ENCODE measurements at regions not wholly inside any gene's neighbourhood (a gene's known extent, or its start where the extent isn't known, plus 50 kb on each side); places are given as distances from the start of the nearest gene placed in this dataset.

DNA sequence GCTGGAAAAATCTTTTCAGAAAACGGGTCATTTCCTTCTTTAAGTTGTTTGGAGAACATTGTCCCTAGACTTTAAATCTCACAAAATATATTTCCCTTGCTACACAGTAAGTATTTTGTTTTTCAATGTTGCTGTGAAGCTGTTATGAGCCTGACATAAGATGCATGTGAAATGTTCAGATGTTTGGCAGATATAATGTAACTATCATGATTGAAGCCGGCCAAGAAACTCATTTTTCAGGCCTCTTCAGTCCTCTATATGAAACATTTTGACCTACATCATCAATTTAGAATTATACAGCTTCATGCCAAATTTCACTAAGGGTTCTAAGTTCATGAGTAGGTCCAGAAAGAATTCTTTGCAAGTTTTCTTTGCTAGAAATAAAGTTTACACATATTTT, 133.8 kb downstream of the JRKL start:
- DNase-seq (ENCODE audit: low read depth, low spot score) (no peak), FAIRE-seq (no peak), ATAC-seq (no peak)
- Histone ChIP-seq H3K9me3 (replicated peaks; ENCODE audit: control insufficient read depth, insufficient read depth, low read length) (no peaks in the 10 kb centered on the region), H3K4me1 (ENCODE audit: control insufficient read depth, insufficient read depth, low read length) (no peaks in the 10 kb centered on the region), H4K20me1 (ENCODE audit: control insufficient read depth, insufficient read depth) (no peaks in the 10 kb centered on the region), H3K27ac (ENCODE audit: control insufficient read depth, insufficient read depth) (no peak overlapping the region), H2AFZ (ENCODE audit: control insufficient read depth, low read depth, low read length) (no peak overlapping the region), H3K36me3 (ENCODE audit: control insufficient read depth in 2 of 2, insufficient read depth in 2 of 2, low read length in 1 of 2) (no peaks in the 10 kb centered on the region), H3K4me2 (ENCODE audit: control insufficient read depth, insufficient read depth) (no peak overlapping the region), H3K9ac (ENCODE audit: control insufficient read depth, insufficient read depth, low read length) (no peak overlapping the region), H3K27me3 (replicated peaks in 1 of 2; ENCODE audit: control insufficient read depth in 2 of 2, insufficient read depth in 2 of 2, low read length in 1 of 2) (peaks cover 0 to 2% of the 10 kb centered on the region in 2 experiments; a peak in 1 of 4 replicates), H3K79me2 (ENCODE audit: control insufficient read depth, insufficient read depth, low read length) (no peaks in the 10 kb centered on the region), H3K4me3 (no peak overlapping the region)
- CTCF ChIA-PET = interaction anchor here (1.1 to 1.5 kb wide), 3 partner anchors 10 to 617 kb away, joined by 3 to 7 read pairs (median 6); no protein-coding TSS in a partner anchor
- SMC1A ChIA-PET (ENCODE audit: uncharacterized antibody, unreplicated experiment) = no interaction called here
- TF ChIP-seq, protein P1, sequence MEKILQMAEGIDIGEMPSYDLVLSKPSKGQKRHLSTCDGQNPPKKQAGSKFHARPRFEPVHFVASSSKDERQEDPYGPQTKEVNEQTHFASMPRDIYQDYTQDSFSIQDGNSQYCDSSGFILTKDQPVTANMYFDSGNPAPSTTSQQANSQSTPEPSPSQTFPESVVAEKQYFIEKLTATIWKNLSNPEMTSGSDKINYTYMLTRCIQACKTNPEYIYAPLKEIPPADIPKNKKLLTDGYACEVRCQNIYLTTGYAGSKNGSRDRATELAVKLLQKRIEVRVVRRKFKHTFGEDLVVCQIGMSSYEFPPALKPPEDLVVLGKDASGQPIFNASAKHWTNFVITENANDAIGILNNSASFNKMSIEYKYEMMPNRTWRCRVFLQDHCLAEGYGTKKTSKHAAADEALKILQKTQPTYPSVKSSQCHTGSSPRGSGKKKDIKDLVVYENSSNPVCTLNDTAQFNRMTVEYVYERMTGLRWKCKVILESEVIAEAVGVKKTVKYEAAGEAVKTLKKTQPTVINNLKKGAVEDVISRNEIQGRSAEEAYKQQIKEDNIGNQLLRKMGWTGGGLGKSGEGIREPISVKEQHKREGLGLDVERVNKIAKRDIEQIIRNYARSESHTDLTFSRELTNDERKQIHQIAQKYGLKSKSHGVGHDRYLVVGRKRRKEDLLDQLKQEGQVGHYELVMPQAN (conservative IDR thresholded peaks at IDR 0.05) = no peak
- no peak for TF ChIP-seq ZNF24 (IDR thresholded peaks at IDR 0.05)
- TF ChIP-seq KLF5 (IDR thresholded peaks at IDR 0.05; ENCODE audit: partially characterized antibody) = no peak
- TF ChIP-seq ZZZ3 (IDR thresholded peaks at IDR 0.05; ENCODE audit: control insufficient read depth, insufficient read length, low read depth) = no peak
- TF ChIP-seq, protein P2, sequence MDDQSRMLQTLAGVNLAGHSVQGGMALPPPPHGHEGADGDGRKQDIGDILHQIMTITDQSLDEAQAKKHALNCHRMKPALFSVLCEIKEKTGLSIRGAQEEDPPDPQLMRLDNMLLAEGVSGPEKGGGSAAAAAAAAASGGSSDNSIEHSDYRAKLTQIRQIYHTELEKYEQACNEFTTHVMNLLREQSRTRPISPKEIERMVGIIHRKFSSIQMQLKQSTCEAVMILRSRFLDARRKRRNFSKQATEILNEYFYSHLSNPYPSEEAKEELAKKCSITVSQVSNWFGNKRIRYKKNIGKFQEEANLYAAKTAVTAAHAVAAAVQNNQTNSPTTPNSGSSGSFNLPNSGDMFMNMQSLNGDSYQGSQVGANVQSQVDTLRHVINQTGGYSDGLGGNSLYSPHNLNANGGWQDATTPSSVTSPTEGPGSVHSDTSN (IDR thresholded peaks at IDR 0.05; ENCODE audit: insufficient replicate concordance, low read depth, low read length) = no peak
- TF ChIP-seq, protein P3, sequence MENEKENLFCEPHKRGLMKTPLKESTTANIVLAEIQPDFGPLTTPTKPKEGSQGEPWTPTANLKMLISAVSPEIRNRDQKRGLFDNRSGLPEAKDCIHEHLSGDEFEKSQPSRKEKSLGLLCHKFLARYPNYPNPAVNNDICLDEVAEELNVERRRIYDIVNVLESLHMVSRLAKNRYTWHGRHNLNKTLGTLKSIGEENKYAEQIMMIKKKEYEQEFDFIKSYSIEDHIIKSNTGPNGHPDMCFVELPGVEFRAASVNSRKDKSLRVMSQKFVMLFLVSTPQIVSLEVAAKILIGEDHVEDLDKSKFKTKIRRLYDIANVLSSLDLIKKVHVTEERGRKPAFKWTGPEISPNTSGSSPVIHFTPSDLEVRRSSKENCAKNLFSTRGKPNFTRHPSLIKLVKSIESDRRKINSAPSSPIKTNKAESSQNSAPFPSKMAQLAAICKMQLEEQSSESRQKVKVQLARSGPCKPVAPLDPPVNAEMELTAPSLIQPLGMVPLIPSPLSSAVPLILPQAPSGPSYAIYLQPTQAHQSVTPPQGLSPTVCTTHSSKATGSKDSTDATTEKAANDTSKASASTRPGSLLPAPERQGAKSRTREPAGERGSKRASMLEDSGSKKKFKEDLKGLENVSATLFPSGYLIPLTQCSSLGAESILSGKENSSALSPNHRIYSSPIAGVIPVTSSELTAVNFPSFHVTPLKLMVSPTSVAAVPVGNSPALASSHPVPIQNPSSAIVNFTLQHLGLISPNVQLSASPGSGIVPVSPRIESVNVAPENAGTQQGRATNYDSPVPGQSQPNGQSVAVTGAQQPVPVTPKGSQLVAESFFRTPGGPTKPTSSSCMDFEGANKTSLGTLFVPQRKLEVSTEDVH (IDR thresholded peaks at IDR 0.05; ENCODE audit: low read depth, partially characterized antibody) = no peak
- no peak for TF ChIP-seq RBBP5 (conservative IDR thresholded peaks at IDR 0.05)
- TF ChIP-seq, protein P4, sequence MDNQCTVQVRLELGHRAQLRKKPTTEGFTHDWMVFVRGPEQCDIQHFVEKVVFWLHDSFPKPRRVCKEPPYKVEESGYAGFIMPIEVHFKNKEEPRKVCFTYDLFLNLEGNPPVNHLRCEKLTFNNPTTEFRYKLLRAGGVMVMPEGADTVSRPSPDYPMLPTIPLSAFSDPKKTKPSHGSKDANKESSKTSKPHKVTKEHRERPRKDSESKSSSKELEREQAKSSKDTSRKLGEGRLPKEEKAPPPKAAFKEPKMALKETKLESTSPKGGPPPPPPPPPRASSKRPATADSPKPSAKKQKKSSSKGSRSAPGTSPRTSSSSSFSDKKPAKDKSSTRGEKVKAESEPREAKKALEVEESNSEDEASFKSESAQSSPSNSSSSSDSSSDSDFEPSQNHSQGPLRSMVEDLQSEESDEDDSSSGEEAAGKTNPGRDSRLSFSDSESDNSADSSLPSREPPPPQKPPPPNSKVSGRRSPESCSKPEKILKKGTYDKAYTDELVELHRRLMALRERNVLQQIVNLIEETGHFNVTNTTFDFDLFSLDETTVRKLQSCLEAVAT (IDR thresholded peaks at IDR 0.05) = no peak
- TF ChIP-seq ZNF622 (IDR thresholded peaks at IDR 0.05) = no peak
- no peak for TF ChIP-seq RAD51 (IDR thresholded peaks at IDR 0.05)
- TF ChIP-seq, protein P5, sequence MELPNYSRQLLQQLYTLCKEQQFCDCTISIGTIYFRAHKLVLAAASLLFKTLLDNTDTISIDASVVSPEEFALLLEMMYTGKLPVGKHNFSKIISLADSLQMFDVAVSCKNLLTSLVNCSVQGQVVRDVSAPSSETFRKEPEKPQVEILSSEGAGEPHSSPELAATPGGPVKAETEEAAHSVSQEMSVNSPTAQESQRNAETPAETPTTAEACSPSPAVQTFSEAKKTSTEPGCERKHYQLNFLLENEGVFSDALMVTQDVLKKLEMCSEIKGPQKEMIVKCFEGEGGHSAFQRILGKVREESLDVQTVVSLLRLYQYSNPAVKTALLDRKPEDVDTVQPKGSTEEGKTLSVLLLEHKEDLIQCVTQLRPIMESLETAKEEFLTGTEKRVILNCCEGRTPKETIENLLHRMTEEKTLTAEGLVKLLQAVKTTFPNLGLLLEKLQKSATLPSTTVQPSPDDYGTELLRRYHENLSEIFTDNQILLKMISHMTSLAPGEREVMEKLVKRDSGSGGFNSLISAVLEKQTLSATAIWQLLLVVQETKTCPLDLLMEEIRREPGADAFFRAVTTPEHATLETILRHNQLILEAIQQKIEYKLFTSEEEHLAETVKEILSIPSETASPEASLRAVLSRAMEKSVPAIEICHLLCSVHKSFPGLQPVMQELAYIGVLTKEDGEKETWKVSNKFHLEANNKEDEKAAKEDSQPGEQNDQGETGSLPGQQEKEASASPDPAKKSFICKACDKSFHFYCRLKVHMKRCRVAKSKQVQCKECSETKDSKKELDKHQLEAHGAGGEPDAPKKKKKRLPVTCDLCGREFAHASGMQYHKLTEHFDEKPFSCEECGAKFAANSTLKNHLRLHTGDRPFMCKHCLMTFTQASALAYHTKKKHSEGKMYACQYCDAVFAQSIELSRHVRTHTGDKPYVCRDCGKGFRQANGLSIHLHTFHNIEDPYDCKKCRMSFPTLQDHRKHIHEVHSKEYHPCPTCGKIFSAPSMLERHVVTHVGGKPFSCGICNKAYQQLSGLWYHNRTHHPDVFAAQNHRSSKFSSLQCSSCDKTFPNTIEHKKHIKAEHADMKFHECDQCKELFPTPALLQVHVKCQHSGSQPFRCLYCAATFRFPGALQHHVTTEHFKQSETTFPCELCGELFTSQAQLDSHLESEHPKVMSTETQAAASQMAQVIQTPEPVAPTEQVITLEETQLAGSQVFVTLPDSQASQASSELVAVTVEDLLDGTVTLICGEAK (IDR thresholded peaks at IDR 0.05; ENCODE audit: borderline replicate concordance) = no peak
- TF ChIP-seq RFX5 (IDR thresholded peaks at IDR 0.05; ENCODE audit: low read depth, low read length) = no peak
- TF ChIP-seq MYB (IDR thresholded peaks at IDR 0.05; ENCODE audit: borderline replicate concordance, low read depth, low read length) = no peak
- WGBS (ENCODE audit: insufficient coverage, insufficient replicate concordance, low lambda C conversion rate, missing lambda C conversion rate) = 3% methylated on average over 2 of the region's 2 CpGs
- BruUV-seq (replicated peaks) = no TSS peak
- intact Hi-C loops (cut with micrococcal nuclease; ENCODE audit: unreplicated experiment) = no loop called here
- RAD21 ChIA-PET (ENCODE audit: unreplicated experiment) = no interaction called here
- POLR2A ChIA-PET = interaction anchor here (0.6 kb wide), 1 partner anchor 55 kb away, joined by 3 read pairs; no protein-coding TSS in a partner anchor
- in situ Hi-C loops (cut with MboI) = no loop called here

Measured in GM12878 (cell line).